ENCODE measurements at regions not wholly inside any gene's neighbourhood (a gene's known extent, or its start where the extent isn't known, plus 50 kb on each side); places are given as distances from the start of the nearest gene placed in this dataset.

GRCh38 chr10:118903251-118903650 is 126.3 kb upstream of the NANOS1 start:
- no peaks in the 10 kb centered on the region for H3K9me3 ChIP-seq (ENCODE audit: low read depth)
- no peak overlapping the region for H3K4me3 Mint-ChIP-seq

DNA sequence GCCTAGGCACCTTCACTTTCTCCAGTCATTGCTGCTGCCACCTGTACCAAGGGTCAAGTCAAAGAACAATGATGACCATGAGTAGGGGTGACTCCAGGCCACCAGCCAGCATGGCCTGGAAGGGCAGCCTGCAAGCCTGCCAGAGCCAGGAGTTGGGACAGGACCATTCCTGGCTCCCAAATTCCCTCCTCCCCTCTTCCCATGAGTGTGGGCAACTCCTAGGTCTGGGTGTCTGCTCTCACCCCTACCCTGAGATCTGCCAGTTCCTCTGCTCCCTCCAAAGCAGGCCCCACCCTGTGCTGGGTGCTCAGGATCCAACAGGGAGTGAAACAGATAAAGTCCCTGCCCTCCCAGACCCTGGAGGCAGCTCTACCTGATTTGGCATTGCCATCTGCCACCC is 125.8 kb upstream of the NANOS1 start:
- H4K20me1 ChIP-seq (ENCODE audit: low read depth) = no peaks in the 10 kb centered on the region
- Mint-ChIP-seq H3K4me3 (no peak overlapping the region), H3K27ac (no peak overlapping the region), H3K36me3 (no peaks in the 10 kb centered on the region), H3K27me3 (ENCODE audit: insufficient read depth, low read depth) (peaks cover 13% of the 10 kb centered on the region), H3K9me3 (peaks cover 2% of the 10 kb centered on the region), H3K4me1 (peaks cover 9% of the 10 kb centered on the region)
- peaks cover 19% of the 10 kb centered on the region for H3K4me1 ChIP-seq
- no peak for DNase-seq (ENCODE audit: low spot score)
- no peaks in the 10 kb centered on the region for H3K36me3 ChIP-seq
- peaks cover 16% of the 10 kb centered on the region for H3F3A ChIP-seq (ENCODE audit: low read depth)
- no peak overlapping the region for H3K27ac ChIP-seq
- H3K4me2 ChIP-seq = no peak overlapping the region
- no peaks in the 10 kb centered on the region for H3K9me3 ChIP-seq (ENCODE audit: low read depth)
- TF ChIP-seq EZH2 (IDR thresholded peaks at IDR 0.05) (no peak), EZH2phosphoT487 (IDR thresholded peaks at IDR 0.05) (no peak)
- TF ChIP-seq, protein P1, sequence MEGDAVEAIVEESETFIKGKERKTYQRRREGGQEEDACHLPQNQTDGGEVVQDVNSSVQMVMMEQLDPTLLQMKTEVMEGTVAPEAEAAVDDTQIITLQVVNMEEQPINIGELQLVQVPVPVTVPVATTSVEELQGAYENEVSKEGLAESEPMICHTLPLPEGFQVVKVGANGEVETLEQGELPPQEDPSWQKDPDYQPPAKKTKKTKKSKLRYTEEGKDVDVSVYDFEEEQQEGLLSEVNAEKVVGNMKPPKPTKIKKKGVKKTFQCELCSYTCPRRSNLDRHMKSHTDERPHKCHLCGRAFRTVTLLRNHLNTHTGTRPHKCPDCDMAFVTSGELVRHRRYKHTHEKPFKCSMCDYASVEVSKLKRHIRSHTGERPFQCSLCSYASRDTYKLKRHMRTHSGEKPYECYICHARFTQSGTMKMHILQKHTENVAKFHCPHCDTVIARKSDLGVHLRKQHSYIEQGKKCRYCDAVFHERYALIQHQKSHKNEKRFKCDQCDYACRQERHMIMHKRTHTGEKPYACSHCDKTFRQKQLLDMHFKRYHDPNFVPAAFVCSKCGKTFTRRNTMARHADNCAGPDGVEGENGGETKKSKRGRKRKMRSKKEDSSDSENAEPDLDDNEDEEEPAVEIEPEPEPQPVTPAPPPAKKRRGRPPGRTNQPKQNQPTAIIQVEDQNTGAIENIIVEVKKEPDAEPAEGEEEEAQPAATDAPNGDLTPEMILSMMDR (IDR thresholded peaks at IDR 0.05) = no peak
- H3K27me3 ChIP-seq = no peaks in the 10 kb centered on the region
- no peaks in the 10 kb centered on the region for H3K79me2 ChIP-seq (ENCODE audit: low read depth)
- no peak overlapping the region for H3K9ac ChIP-seq
- no peak overlapping the region for H3K4me3 ChIP-seq
- no peak overlapping the region for H2AFZ ChIP-seq (replicated peaks)

More at GRCh38 chr10:118903251-118903650, 126.3 kb upstream of the NANOS1 start:
- H3K79me2 ChIP-seq (ENCODE audit: low read depth) = no peaks in the 10 kb centered on the region
- no peak overlapping the region for H3K4me3 ChIP-seq
- Mint-ChIP-seq H3K27ac (no peak overlapping the region), H3K4me1 (peaks cover 7% of the 10 kb centered on the region), H3K9me3 (peaks cover 2% of the 10 kb centered on the region), H3K36me3 (no peaks in the 10 kb centered on the region), H3K27me3 (ENCODE audit: insufficient read depth, low read depth) (peaks cover 8% of the 10 kb centered on the region)
- H4K20me1 ChIP-seq (ENCODE audit: low read depth) = no peaks in the 10 kb centered on the region
- no peaks in the 10 kb centered on the region for H3K36me3 ChIP-seq
- TF ChIP-seq, protein P1 (IDR thresholded peaks at IDR 0.05) = no peak
- TF ChIP-seq EZH2 (IDR thresholded peaks at IDR 0.05) (no peak), EZH2phosphoT487 (IDR thresholded peaks at IDR 0.05) (no peak)
- peaks cover 16% of the 10 kb centered on the region for H3F3A ChIP-seq (ENCODE audit: low read depth)
- no peak for DNase-seq (ENCODE audit: low spot score)
- no peak overlapping the region for H3K4me2 ChIP-seq
- H2AFZ ChIP-seq (replicated peaks) = no peak overlapping the region
- no peak overlapping the region for H3K9ac ChIP-seq
- peaks cover 19% of the 10 kb centered on the region for H3K4me1 ChIP-seq
- H3K27ac ChIP-seq = no peak overlapping the region
- no peaks in the 10 kb centered on the region for H3K27me3 ChIP-seq

DNA sequence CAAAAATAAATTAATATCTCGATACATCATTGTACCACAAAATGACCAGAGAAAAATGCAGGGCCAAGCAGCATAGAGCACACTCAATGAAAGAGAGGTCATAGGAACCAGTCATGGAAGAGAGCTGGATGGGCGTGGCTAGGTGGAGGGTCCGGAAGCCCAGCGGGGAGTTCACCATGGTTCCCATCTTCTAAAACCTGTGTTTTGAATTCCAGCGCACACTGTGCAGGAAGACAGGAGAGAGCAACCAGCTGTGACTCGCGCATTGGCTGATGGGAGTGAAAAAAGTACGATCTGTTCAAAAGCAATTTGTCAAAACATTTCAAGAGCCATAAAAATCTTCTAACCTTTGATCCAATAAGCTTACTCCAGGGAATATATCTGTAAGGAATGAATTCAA is 125.2 kb upstream of the NANOS1 start:
- no peaks in the 10 kb centered on the region for H3K36me3 Mint-ChIP-seq
- peaks cover 2% of the 10 kb centered on the region for H3K9me3 Mint-ChIP-seq
- Histone ChIP-seq H3K27ac (no peak overlapping the region), H2AFZ (replicated peaks) (no peak overlapping the region), H3K9me3 (ENCODE audit: low read depth) (no peaks in the 10 kb centered on the region), H3K36me3 (no peaks in the 10 kb centered on the region), H4K20me1 (ENCODE audit: low read depth) (no peaks in the 10 kb centered on the region), H3F3A (ENCODE audit: low read depth) (peaks cover 16% of the 10 kb centered on the region), H3K4me3 (no peak overlapping the region), H3K79me2 (ENCODE audit: low read depth) (no peaks in the 10 kb centered on the region), H3K27me3 (no peaks in the 10 kb centered on the region), H3K4me2 (no peak overlapping the region), H3K4me1 (peaks cover 19% of the 10 kb centered on the region), H3K9ac (no peak overlapping the region)
- peaks cover 12% of the 10 kb centered on the region for H3K4me1 Mint-ChIP-seq
- DNase-seq (ENCODE audit: low spot score) = no peak
- no peak overlapping the region for H3K4me3 Mint-ChIP-seq
- TF ChIP-seq EZH2 (IDR thresholded peaks at IDR 0.05) (no peak), EZH2phosphoT487 (IDR thresholded peaks at IDR 0.05) (no peak)
- TF ChIP-seq, protein P1 (IDR thresholded peaks at IDR 0.05) = no peak
- H3K27ac Mint-ChIP-seq = no peak overlapping the region
- peaks cover 15% of the 10 kb centered on the region for H3K27me3 Mint-ChIP-seq (ENCODE audit: insufficient read depth, low read depth)
